SU-DHL-6 (cell line): ENCODE measurements at regions not wholly inside any gene's neighbourhood (a gene's known extent, or its start where the extent isn't known, plus 50 kb on each side); places are given as distances from the start of the nearest gene placed in this dataset.

ENCODE experiments used
- EZH2phosphoT487 ChIP-seq: fragments of 200-600 bp; sonication (generic), shearing (Covaris generic); conservative IDR thresholded peaks from 2 replicates; pipeline ENCODE4 v1.6.1; 2018; ENCODE audit warnings: mild to moderate bottlenecking, antibody characterized with exemption, low read length, moderate library complexity, mixed read lengths
- TF ChIP-seq, protein P1 (sequence below): fragments of 200-600 bp; sonication (generic); IDR thresholded peaks from one replicate; pipeline ENCODE4 v1.5.1; 2017; ENCODE audit warnings: antibody characterized with exemption, mild to moderate bottlenecking, low read length, moderate library complexity; ENCODE audit not compliant: insufficient read depth, poor library complexity, severe bottlenecking

DNA sequence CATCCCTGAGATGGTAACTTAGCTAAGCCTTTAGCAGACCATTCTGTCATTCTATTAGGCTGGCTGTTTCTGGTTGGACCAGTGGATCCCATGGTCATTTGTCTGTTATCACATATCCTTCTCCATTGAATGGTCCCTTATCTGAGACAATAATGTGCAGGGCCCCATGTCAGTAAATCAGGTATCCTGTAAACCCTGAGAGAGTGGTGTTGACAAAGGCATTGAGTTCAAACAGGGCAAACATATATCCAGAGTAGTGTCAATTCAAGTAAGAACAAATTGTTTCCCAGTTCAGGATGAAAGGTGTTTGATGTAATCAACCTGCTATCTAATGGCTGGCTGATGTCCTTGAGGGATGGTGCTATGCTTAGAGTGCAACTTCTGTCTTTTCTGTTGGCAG, 126.2 kb downstream of the LINC00237 start:
- TF ChIP-seq, protein P1, sequence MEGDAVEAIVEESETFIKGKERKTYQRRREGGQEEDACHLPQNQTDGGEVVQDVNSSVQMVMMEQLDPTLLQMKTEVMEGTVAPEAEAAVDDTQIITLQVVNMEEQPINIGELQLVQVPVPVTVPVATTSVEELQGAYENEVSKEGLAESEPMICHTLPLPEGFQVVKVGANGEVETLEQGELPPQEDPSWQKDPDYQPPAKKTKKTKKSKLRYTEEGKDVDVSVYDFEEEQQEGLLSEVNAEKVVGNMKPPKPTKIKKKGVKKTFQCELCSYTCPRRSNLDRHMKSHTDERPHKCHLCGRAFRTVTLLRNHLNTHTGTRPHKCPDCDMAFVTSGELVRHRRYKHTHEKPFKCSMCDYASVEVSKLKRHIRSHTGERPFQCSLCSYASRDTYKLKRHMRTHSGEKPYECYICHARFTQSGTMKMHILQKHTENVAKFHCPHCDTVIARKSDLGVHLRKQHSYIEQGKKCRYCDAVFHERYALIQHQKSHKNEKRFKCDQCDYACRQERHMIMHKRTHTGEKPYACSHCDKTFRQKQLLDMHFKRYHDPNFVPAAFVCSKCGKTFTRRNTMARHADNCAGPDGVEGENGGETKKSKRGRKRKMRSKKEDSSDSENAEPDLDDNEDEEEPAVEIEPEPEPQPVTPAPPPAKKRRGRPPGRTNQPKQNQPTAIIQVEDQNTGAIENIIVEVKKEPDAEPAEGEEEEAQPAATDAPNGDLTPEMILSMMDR = no peak
- TF ChIP-seq EZH2phosphoT487 = no peak
